ENCODE measurements at regions not wholly inside any gene's neighbourhood (a gene's known extent, or its start where the extent isn't known, plus 50 kb on each side); places are given as distances from the start of the nearest gene placed in this dataset.

GRCh38 chr4:58491620-58492019 lies 1381.4 kb upstream of the IGFBP7 start:
- Mint-ChIP-seq H3K4me3 (no peak overlapping the region), H3K27me3 (ENCODE audit: low read depth) (no peaks in the 10 kb centered on the region), H3K9me3 (peaks cover 5% of the 10 kb centered on the region), H3K27ac (no peak overlapping the region), H3K4me1 (no peaks in the 10 kb centered on the region), H3K36me3 (ENCODE audit: low read depth) (no peaks in the 10 kb centered on the region)
- TF ChIP-seq, protein P1, sequence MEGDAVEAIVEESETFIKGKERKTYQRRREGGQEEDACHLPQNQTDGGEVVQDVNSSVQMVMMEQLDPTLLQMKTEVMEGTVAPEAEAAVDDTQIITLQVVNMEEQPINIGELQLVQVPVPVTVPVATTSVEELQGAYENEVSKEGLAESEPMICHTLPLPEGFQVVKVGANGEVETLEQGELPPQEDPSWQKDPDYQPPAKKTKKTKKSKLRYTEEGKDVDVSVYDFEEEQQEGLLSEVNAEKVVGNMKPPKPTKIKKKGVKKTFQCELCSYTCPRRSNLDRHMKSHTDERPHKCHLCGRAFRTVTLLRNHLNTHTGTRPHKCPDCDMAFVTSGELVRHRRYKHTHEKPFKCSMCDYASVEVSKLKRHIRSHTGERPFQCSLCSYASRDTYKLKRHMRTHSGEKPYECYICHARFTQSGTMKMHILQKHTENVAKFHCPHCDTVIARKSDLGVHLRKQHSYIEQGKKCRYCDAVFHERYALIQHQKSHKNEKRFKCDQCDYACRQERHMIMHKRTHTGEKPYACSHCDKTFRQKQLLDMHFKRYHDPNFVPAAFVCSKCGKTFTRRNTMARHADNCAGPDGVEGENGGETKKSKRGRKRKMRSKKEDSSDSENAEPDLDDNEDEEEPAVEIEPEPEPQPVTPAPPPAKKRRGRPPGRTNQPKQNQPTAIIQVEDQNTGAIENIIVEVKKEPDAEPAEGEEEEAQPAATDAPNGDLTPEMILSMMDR (IDR thresholded peaks at IDR 0.05; ENCODE audit: unreplicated experiment in 3 of 3) = no peak

DNA sequence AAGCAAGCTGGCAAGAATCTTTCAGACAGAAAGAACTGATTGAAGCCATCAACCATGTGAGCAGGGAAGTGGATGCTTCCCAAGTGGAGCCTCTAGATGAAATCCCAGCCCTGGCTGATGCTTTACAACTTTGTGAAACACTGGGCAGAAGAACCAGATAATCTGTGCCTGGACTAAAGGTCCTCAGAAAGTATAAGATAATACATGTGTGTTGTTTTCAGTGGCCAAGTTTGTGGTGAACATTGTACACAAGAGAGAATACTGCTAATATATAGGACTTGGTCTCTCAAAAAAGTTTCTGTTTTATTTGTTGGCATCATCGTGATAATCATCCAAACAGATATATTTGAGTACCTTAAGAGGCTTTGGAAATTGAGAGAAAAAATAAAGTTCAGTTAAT lies 1367.8 kb upstream of the IGFBP7 start:
- no peak overlapping the region for H3K27ac Mint-ChIP-seq
- H3K4me3 Mint-ChIP-seq = no peak overlapping the region
- H3K9me3 Mint-ChIP-seq = no peaks in the 10 kb centered on the region
- no peaks in the 10 kb centered on the region for H3K27me3 Mint-ChIP-seq (ENCODE audit: low read depth)
- TF ChIP-seq, protein P1 (IDR thresholded peaks at IDR 0.05; ENCODE audit: unreplicated experiment in 3 of 3) = no peak
- no peaks in the 10 kb centered on the region for H3K4me1 Mint-ChIP-seq
- H3K36me3 Mint-ChIP-seq (ENCODE audit: low read depth) = no peaks in the 10 kb centered on the region

GRCh38 chr4:58477513-58477912 lies 1367.3 kb upstream of the IGFBP7 start:
- Mint-ChIP-seq H3K36me3 (ENCODE audit: low read depth) (no peaks in the 10 kb centered on the region), H3K27ac (no peak overlapping the region), H3K27me3 (ENCODE audit: low read depth) (no peaks in the 10 kb centered on the region), H3K4me1 (no peaks in the 10 kb centered on the region), H3K4me3 (no peak overlapping the region), H3K9me3 (no peaks in the 10 kb centered on the region)
- TF ChIP-seq, protein P1 (IDR thresholded peaks at IDR 0.05; ENCODE audit: unreplicated experiment in 3 of 3) = no peak

GRCh38 chr4:58475097-58475496 lies 1364.9 kb upstream of the IGFBP7 start:
- TF ChIP-seq, protein P1 (IDR thresholded peaks at IDR 0.05; ENCODE audit: unreplicated experiment in 3 of 3) = no peak
- H3K9me3 Mint-ChIP-seq = no peaks in the 10 kb centered on the region
- no peak overlapping the region for H3K4me3 Mint-ChIP-seq
- no peaks in the 10 kb centered on the region for H3K27me3 Mint-ChIP-seq (ENCODE audit: low read depth)
- H3K27ac Mint-ChIP-seq = no peak overlapping the region
- H3K4me1 Mint-ChIP-seq = no peaks in the 10 kb centered on the region
- H3K36me3 Mint-ChIP-seq (ENCODE audit: low read depth) = no peaks in the 10 kb centered on the region

- no peak overlapping the region for H3K4me3 Mint-ChIP-seq
- TF ChIP-seq, protein P1 (IDR thresholded peaks at IDR 0.05; ENCODE audit: unreplicated experiment in 3 of 3) = no peak
These were observed 1354.8 kb upstream of the IGFBP7 start for GRCh38 chr4:58465031-58465430.

GRCh38 chr4:58456727-58457384 lies 1346.7 kb upstream of the IGFBP7 start:
- TF ChIP-seq, protein P1 (IDR thresholded peaks at IDR 0.05; ENCODE audit: unreplicated experiment in 3 of 3) = no peak
- Mint-ChIP-seq H3K36me3 (ENCODE audit: low read depth) (no peaks in the 10 kb centered on the region), H3K27me3 (ENCODE audit: low read depth) (no peaks in the 10 kb centered on the region), H3K27ac (no peak overlapping the region), H3K4me3 (no peak overlapping the region), H3K4me1 (no peaks in the 10 kb centered on the region), H3K9me3 (no peaks in the 10 kb centered on the region)

More at GRCh38 chr4:58465031-58465430, 1354.8 kb upstream of the IGFBP7 start:
- no peaks in the 10 kb centered on the region for H3K36me3 Mint-ChIP-seq (ENCODE audit: low read depth)
- H3K27me3 Mint-ChIP-seq (ENCODE audit: low read depth) = no peaks in the 10 kb centered on the region
- H3K27ac Mint-ChIP-seq = no peak overlapping the region
- H3K9me3 Mint-ChIP-seq = peaks cover 17% of the 10 kb centered on the region
- H3K4me1 Mint-ChIP-seq = no peaks in the 10 kb centered on the region
